Adrenal gland (tissue), 5 donors: ENCODE measurements at regions not wholly inside any gene's neighbourhood (a gene's known extent, or its start where the extent isn't known, plus 50 kb on each side); places are given as distances from the start of the nearest gene placed in this dataset.

Source experiments
- POLR2A ChIP-seq, 2 donors: fragments of 450-650 bp; IDR thresholded peaks; one replicate each; pipeline ENCODE4 v1.6.1; 2017; ENCODE audit warnings: antibody characterized with exemption in 2 of 2, mild to moderate bottlenecking in 2 of 2, moderate library complexity in 1 of 2
- TF ChIP-seq, protein P1 (sequence below), 6 experiments: fragments of 450-650 bp in 4 of 6; fragments of 200-600 bp in 2 of 6; sonication (generic) in 1 of 6; IDR thresholded peaks; 1 replicate in 5 of 6; 2 replicates in 1 of 6; pipeline versions ENCODE4 v1.5.1 to v1.8.0; 2016 to 2021; ENCODE audit warnings: antibody characterized with exemption in 6 of 6, mild to moderate bottlenecking in 2 of 6, moderate library complexity in 1 of 6
- donor health status: DM: no; HTN: no; CAD: no.

DNA sequence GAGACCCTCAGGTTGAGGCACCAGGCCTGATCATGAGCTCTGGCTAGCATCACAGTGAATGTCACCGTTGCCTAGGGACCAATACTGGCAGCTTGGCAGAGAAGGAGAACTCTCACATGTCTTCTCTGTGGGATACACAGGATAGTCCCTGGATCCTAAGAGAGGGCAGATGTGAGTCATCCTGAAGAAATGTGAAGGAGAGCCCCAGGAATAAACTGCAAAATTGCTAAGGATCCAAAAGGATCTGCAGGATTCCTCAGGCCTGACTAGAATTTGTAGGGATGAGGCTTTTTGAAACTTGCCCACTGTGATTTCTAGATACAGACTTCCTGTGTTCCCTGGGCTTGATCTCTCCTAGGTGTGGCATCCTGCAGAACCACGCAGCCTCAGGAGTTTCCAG is 785.9 kb upstream of the TSPY4 start:
- TF ChIP-seq, protein P1, sequence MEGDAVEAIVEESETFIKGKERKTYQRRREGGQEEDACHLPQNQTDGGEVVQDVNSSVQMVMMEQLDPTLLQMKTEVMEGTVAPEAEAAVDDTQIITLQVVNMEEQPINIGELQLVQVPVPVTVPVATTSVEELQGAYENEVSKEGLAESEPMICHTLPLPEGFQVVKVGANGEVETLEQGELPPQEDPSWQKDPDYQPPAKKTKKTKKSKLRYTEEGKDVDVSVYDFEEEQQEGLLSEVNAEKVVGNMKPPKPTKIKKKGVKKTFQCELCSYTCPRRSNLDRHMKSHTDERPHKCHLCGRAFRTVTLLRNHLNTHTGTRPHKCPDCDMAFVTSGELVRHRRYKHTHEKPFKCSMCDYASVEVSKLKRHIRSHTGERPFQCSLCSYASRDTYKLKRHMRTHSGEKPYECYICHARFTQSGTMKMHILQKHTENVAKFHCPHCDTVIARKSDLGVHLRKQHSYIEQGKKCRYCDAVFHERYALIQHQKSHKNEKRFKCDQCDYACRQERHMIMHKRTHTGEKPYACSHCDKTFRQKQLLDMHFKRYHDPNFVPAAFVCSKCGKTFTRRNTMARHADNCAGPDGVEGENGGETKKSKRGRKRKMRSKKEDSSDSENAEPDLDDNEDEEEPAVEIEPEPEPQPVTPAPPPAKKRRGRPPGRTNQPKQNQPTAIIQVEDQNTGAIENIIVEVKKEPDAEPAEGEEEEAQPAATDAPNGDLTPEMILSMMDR (IDR thresholded peaks at IDR 0.05) = no peak
- TF ChIP-seq POLR2A (IDR thresholded peaks at IDR 0.05) = no peak
